DMS153 treated with DMSO at 0.1 percent for 48 hours (cell line): ENCODE measurements at regions not wholly inside any gene's neighbourhood (a gene's known extent, or its start where the extent isn't known, plus 50 kb on each side); places are given as distances from the start of the nearest gene placed in this dataset.
"Not testable (repeated sequence)": the region's sequence is repeated elsewhere in the genome, so short reads cannot be mapped to it uniquely, and the experiment has no call there.

Experiments used
- DNase-seq: peaks from one replicate; lab custom pipeline; 2025; ENCODE audit not compliant: unreplicated experiment; lab: John Stamatoyannopoulos, UW

DNA sequence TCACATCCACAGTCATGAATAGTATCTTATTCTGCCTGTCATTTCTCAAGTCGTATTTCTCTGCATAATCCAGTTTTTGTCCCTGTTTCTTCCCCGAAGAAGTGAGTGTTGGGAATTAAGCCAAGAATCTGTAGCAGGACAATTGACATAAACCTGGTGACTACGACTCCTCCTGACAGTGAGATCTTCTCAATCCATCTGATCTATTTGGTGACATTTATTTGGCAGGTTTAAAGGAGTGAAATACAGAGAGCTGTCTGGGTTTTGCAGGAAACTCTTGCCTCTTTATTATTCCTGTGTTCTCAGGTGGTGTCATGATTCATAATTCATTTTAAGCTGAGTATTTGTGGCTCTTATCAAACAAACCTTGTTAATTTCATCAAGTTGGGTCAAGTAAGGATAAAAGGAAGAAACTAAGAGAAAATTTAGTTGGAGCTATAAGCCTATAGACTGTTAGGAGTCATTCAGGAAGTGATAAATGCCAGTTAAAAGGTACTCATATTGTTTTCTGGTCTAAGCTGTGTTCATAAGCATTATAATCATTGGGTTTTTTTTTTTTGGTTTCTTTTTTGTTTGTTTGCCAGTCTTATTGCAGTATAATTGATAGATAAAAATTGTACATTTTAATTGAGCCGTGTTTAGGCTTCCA is 95.9 kb upstream of the PCSK1 start:
- peak; percentile 5 for DNase-seq

DNA sequence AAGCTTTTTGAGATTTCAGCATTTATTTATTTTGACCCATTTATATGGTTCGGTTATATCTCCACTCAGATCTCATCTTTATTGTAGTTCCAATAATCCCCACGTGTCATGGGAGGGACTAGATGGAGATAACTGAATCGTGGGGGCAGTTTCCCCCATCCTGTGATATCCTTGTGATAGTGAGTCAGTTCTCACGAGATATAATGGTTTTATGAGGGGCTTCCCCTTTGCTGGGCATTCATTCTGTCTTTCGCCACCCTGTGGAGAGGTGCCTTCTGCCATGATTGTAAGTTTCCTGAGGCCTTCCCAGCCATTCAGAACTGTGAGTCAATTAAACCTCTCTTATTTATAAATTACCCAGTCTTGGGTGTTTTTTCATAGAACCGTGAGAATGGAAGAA is 96.5 kb upstream of the PCSK1 start:
- no peak for DNase-seq

DNA sequence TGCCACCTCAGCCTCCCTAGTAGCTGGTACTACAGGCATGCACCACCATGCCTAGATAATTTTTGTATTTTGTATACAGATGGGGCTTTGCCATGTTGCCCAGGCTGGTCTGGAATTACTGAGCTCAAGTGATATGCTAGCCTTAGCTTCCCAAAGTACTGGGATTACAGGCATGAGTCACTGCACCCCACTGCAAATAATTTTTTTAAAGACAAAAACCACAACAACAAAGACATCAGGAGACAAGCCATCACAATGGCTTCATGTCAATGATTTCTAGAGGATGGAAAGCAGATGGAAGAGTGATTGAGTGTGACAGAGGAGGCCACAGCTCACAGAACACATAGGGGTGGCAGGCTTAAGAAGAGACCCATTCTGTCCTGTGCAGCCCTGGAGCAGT is 97.9 kb upstream of the PCSK1 start:
- DNase-seq = no peak

DNA sequence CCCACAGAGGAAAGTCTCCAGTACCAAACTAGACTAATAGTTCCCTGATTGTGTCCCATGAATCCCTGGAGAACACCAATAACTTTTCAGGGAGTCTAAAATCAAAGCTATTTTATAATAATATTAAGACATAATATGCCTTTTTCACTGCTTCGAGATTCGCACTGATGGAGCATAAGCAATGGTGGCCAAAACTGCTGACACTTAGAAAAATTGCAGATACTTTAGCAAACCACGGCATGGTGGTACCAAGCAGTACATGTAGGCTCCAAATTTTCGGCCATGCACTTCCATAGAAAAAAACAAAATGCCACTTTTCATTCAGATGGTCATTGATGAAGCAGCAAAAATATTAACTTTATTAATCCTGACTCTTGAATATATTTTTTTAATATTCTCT is 100.3 kb upstream of the PCSK1 start:
- DNase-seq = no peak

DNA sequence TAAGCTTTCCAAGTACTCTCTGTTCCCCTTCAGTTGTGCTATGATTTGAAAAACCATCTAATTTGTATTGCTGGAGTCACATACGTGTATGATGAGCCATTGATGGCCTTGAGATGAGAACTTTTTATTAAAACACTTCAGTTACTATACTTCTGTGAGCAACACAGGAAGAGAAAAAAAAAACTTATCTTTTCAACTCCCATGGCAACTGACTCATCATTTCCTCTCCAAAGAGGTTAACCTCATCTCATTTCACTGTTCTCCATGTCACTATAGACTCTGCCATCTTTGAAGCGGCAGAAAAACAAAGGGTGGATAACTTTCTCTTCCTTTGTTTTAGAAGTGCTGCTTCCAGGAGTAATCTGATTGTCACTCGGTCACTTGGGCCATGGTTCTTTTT is 104.3 kb upstream of the PCSK1 start:
- no peak for DNase-seq

DNA sequence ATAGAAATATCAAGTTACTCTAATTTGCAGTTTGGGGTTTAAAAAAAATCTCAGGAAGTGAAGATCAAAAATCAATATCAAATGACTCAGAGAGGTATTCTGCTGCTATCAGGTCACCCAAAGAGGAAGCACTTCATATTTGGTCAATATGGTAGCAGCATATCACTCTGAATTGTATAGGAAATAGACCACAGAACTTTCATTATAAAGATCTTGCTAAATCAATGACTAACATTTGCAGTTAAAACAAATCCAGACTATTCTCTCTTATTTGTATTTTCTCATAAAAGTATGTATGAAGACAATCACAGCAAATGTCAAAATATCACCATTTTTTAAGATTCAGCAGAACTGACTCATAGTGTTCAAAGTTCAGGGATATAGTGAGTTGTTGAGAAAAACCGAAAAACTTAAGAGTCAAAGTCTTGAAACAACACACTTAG is 105.8 kb upstream of the PCSK1 start:
- no peak for DNase-seq

DNA sequence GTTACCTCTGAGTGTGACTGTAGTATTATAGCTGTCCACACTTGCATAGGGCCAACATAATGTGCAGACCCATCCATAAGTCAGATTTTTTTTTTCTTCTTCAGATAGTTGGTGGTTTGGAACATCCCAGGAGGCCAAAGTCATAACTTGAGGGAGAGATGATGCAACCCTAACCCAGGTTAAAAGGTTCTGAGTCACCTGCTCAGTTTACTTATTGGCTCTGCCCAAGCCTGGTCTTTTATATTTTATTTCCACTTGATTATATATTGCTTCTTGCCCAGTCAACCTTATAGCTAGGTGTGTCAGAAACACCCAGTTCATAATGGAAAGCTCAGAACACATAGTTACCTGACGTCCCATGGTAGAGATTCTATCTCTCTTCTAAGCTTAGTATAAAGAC is 113.1 kb upstream of the PCSK1 start:
- DNase-seq = no peak

DNA sequence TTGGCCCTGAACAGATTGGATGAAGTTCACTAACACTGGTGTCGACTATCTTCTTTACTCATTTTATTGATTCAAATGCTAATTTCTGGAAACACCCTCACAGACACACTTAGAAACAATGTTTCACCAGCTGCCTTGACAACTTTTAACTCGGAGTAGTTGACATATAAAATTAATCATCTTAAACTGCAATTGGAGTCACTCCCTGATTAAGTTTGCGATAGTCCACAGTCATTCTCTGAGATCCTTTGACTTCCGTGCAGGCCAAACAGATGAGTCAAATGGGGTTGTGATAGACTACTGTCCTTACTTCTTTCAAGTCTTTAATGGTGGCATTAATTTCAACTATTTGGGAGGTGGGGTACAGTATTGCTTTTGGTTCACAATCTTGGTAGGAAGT is 114.4 kb upstream of the PCSK1 start:
- no peak for DNase-seq

DNA sequence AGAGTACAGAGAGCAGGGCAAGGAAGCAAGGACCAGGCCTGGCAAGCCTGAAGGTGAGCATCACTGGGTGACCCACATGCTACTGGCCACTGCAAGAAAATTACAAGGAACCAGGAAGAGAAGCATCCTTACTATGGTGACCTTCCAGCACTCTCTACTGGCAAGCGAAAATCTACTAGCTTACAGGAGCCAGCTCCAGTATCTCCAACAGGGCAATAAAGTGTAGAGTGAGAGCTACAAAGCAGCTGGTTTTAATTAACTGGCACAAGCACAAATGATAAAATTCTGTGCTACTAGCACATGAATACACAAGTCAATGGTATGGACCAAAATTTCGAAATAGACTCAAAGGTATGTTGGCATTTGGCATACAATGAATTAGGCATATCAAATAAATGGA is 113.3 kb upstream of the CAST start:
- DNase-seq = no peak

DNA sequence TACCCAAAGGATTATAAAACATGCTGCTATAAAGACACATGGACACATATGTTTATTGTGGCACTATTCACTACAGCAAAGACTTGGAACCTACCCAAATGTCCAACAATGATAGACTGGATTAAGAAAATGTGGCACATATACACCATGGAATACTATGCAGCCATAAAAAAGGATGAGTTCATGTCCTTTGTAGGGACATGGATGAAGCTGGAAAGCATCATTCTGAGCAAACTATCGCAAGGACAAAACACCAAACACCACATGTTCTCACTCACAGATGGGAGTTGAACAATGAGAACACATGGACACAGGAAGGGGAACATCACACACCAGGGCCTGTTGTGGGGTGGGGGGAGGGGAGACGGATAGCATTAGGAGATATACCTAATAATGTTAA is 101.3 kb upstream of the CAST start:
- not testable (repeated sequence) for DNase-seq

DNA sequence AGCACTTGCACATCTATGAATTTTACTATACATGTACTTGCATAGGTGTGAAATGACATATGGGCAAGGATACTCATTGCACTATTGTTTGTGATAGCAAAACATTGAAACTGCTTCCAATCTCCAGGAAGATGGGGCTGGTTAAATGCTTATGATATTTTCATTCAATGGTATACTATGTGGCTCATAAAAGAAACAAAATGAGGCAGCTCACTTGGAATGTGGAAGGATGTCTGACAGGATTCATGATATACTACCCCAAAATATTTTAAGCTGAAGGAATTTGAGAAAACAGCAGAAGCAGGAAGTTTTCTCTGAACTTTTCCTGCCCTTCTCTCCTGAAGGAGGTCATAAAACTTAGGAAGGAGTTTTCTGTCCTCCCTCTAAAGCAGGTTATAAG is 99.6 kb upstream of the CAST start:
- no peak for DNase-seq

DNA sequence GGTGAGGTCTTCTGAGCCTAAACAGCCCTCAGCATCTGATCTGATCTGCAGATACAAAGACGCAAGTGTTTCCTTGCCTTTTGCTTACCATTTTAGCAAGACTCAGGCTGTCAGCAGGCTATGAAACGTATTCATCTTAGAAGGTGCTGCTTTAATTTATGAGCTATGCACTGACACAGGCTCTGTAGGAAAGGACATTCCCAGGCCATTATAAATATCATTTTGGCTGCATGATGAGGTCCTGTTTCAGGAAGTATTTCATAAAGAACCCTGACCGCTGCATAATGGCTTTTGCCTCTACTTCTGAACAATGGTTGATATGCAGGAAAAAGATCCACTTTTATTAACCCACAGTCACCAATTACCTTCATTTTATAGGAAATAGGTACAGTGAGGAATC is 98.4 kb upstream of the CAST start:
- DNase-seq = no peak

DNA sequence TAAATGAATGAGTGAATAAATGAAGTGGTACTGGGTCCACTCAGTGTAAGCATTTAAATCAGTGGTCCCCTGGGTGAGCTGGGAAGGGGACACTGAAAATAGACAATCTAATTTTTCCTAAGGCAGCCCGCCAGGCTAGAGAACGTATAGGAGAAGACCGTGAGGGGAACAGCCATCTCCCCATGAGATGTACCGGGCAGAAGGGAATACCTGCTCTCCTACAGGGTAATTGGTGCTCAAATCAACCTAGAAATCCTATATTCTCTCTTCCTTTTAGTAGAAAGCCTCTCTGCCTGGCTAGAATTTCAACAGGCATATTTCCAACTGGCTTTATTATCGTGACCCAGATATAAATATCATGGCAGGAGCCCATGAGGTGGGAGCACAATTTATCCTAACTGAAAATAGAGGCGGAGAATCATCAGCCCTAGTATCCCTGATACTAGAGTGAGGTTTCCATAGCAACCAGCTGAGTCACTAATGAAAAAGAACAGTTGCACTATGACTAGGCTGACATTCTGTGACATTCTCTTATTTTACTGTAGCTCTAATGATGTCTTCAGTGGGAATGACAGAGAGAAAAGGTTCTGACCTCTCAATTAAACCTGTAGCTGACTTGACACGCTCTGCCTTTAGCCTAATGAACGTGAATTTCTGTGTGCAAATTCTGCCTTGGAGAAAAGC is 96.5 kb upstream of the CAST start:
- DNase-seq = no peak

DNA sequence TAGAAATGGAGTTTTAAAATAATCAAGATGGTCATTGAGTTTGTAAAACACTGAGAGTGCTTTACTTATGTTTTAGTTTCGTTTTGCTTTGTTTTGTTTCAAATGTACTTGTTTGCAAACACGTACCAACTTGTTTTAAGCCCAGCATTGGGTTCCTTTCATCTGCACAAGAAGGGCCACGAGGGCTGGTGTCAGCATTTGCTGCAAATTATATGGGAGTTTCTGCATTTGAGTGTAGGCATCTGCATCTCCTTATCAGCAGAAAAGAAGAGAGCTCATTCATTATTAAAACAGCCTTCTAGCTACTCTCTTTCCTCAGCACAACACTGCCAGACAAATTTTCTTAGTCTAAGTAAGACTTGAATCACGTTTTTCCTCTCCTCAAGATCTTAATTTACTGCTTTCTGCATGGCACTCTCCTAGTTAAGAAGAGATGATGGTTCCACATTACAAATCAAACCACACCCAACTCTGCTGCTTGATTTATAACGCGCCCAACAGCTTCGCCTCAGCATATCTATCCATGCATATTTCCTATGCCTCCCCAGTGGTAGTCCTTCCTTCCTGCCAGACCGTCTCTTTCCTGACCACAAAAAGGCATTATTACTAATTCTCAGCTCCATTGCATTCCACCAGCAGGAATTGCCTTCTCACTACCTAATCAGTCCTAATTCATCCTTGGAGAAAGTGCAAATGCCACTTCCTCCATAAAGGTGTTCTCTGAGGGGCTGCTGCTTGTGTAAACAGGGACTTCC is 95.2 kb upstream of the CAST start:
- no peak for DNase-seq

DNA sequence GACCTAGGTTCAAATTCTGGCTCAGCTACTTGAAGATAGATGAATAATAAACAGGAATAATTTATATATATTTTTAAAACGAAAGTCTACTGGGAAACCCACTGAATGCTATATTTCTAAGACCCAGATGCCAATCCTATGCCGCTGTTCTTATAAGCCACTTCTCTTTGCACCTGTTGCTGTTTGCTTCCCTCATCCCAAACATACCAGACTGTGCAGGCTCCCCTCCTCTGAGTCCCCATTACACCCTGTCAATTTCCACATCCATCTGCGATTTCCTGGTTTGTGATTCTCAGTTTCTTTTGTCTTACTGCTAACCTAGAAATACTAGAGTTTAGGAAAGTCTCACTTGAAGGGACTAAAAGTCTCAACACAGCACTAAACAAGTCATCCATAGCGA is 92.8 kb upstream of the CAST start:
- DNase-seq = no peak

DNA sequence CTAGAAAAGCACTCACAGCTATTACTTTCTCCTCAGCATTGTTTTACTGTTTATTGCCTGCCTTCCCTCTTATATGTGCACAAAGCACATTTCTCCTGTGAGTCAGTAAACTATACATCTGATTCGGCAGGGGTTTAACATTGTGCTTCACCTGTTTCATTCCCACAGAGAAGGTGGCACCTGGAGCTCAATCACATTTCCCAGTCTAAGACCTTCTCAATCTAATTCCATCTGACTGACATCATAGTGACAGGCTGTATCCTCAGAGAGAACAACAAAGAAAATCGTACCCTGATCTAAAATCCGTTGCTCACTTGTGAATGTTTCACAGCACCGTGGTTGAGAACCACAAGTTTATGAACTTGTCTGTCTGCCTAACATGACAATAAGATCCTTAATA is 92.4 kb upstream of the CAST start:
- DNase-seq = no peak

DNA sequence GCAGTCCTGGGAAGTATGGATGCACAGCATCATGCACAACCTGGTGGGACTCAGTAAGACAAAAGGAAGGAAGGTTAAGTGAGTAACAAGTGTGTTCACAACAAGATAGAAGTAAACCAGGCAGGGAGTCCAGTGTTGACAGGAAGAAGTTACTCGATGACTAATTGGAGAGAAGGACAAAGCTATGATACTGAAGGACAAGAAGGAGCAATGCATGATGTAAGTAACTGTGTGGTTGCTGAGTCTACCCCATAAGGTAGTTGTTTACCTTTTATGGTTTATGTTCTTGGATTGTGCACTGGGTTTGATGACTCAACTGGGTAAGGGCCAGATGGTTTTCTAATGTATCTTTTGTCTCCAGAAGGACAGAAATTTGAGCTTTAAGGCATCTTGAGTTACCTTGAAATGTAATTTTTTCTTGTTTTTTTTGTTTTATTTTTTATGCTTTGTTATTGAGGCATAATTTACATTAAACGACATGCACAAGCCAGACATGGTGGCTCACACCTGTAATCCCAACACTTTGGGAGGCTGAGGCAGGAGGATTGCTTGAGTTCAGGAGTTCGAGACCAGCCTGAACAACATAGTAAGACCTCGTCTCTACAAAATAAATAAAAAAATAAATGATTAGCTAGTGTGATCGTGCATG is 89.2 kb upstream of the CAST start:
- DNase-seq = no peak

DNA sequence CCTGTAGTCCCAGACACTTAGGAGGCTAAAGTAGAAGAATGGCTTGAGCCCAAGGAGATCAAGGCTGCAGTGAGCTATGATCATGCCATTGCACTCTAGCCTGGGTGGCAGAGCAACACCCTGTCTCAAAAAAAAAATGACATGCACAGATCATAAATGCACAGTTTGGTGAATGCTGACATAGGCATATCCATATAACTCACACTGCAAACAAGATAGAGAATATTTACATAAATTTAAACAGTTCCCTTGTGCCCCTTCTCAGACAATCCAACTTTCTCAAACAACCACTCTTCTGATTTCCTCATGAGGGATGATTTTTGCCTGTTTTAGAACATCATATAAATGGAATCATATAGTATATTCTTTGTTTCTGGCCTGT is 88.7 kb upstream of the CAST start:
- no peak for DNase-seq

DNA sequence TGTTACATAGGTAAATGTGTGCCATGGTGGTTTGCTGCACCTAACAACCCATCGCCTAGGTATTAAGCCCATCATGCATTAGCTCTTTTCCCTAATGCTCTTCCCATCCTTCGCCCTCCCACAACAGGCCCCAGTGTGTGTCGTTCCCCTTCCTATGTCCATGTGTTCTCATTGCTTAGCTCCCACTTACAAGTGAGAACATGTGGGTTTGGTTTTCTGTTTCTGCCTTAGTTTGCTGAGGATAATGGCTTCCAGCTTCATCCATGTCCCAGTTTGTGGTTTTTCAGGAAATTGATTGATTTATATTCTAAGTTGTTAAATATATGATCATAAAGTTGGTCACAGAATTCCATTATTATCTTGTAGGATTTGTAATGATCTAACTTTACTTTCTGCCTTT is 85.3 kb upstream of the CAST start:
- DNase-seq = no peak

DNA sequence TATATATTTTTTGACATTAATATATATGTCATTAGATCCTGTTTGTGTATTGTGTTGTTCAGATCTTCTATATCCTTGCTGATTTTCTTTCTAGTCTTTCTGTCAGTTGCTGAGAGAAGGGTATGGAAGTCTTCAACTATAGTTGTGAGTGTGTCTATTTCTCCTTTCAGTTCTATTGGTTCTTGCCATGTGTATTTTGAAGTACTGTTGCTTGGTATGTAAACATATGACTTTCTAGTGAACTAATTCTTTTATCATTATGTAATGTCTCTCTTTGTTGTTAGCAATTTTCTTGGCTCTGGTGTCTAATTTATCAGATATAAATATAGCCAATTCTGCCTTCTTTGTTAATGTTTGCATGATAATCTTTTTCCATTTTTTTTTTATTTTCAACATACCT is 84.3 kb upstream of the CAST start:
- no peak for DNase-seq

DNA sequence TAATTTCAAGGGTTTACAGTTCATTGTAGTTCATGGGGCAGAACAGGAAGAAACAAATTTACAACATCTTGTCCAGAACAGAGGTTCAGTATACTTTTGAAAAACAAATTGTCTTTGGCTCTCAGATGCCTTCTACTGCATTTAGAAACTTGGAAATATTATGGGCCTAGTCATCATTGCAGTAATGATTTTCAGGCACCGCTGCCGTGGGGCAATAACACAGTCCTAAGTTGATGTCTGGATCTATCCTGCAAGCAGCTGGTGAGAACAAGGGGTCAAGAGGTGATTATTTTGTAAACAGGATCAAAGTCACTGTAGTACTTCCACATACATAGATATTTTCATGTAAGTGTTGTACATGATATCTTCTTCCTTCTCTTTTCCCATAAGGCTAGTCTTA is 82.5 kb upstream of the CAST start:
- no peak for DNase-seq

DNA sequence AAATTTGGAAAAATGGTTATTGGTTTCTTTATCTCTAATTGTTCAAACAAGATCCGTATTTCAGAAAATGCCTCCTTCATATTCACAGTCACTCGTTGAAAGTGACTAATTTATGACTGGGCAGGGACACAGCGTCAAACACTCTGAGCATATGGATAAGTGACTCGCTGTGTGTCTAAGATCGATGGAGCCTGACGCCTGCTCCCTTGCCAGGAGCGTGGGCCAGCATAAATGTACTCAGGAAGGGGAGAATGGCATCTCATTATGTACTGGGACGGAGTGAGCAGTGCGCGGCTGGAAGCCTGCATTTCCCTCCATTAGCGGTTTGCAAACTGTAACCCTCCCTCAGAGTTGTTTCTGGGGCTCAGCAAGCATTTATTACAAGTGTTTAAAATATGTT is 79.8 kb upstream of the CAST start:
- peak; percentile 16 for DNase-seq
